ENCODE measurements at regions not wholly inside any gene's neighbourhood (a gene's known extent, or its start where the extent isn't known, plus 50 kb on each side); places are given as distances from the start of the nearest gene placed in this dataset.

- TF ChIP-seq CTCF (IDR thresholded peaks at IDR 0.05), result no peak
- no peak for TF ChIP-seq POLR2A (IDR thresholded peaks at IDR 0.05)
- Histone ChIP-seq H3K27me3 (no peaks in the 10 kb centered on the region), H3K4me1 (no peaks in the 10 kb centered on the region), H3K4me3 (no peak overlapping the region), H3K27ac (no peak overlapping the region), H3K9me3 (no peaks in the 10 kb centered on the region), H3K36me3 (no peaks in the 10 kb centered on the region)
- no peak for DNase-seq
- WGBS, 2 donors, result 44 to 47% methylated on average over 2 of the region's 2 CpGs
- intact Hi-C loops (cut with DNase I), result no loop called here
Measured at GRCh38 chr14:40371011-40371410, 938.8 kb upstream of the FBXO33 start.

- 33 to 40% methylated on average over 2 of the region's 2 CpGs for WGBS, 2 donors
- Histone ChIP-seq H3K9me3 (no peaks in the 10 kb centered on the region), H3K27ac (no peak overlapping the region), H3K4me1 (no peaks in the 10 kb centered on the region), H3K4me3 (no peak overlapping the region), H3K27me3 (no peaks in the 10 kb centered on the region), H3K36me3 (no peaks in the 10 kb centered on the region)
- intact Hi-C loops (cut with DNase I), result no loop called here
- TF ChIP-seq POLR2A (IDR thresholded peaks at IDR 0.05) (no peak), CTCF (IDR thresholded peaks at IDR 0.05) (no peak)
- DNase-seq, result no peak
Measured at GRCh38 chr14:40368314-40368713, 936.1 kb upstream of the FBXO33 start.

- DNase-seq, result no peak
- intact Hi-C loops (cut with DNase I), result no loop called here
- no peaks in the 10 kb centered on the region for H3K4me1 ChIP-seq
Measured at GRCh38 chr14:40367717-40368116, 935.5 kb upstream of the FBXO33 start.

GRCh38 chr14:40365305-40365704, 933.1 kb upstream of the FBXO33 start:
- DNase-seq, result no peak
- TF ChIP-seq POLR2A (IDR thresholded peaks at IDR 0.05), result no peak
- no peak for TF ChIP-seq CTCF (IDR thresholded peaks at IDR 0.05)
- no peak overlapping the region for H3K27ac ChIP-seq
- H3K36me3 ChIP-seq, result no peaks in the 10 kb centered on the region
- H3K27me3 ChIP-seq, result no peaks in the 10 kb centered on the region
- WGBS, 2 donors, result 69 to 74% methylated on average over 2 of the region's 2 CpGs
- H3K4me1 ChIP-seq, result no peaks in the 10 kb centered on the region
- no peaks in the 10 kb centered on the region for H3K9me3 ChIP-seq
- intact Hi-C loops (cut with DNase I), result no loop called here
- H3K4me3 ChIP-seq, result no peak overlapping the region

More at GRCh38 chr14:40367717-40368116, 935.5 kb upstream of the FBXO33 start:
- Histone ChIP-seq H3K4me3 (no peak overlapping the region), H3K36me3 (no peaks in the 10 kb centered on the region), H3K27me3 (no peaks in the 10 kb centered on the region), H3K27ac (no peak overlapping the region), H3K9me3 (no peaks in the 10 kb centered on the region)
- TF ChIP-seq CTCF (IDR thresholded peaks at IDR 0.05) (no peak), POLR2A (IDR thresholded peaks at IDR 0.05) (no peak)

GRCh38 chr14:40362856-40363255, 930.6 kb upstream of the FBXO33 start:
- intact Hi-C loops (cut with DNase I), result no loop called here
- Histone ChIP-seq H3K36me3 (no peaks in the 10 kb centered on the region), H3K27me3 (no peaks in the 10 kb centered on the region), H3K9me3 (peaks cover 0 to 3% (median 0%) of the 10 kb centered on the region in 3 donors), H3K4me3 (no peak overlapping the region), H3K4me1 (no peaks in the 10 kb centered on the region), H3K27ac (no peak overlapping the region)
- TF ChIP-seq POLR2A (IDR thresholded peaks at IDR 0.05), result no peak
- TF ChIP-seq CTCF (IDR thresholded peaks at IDR 0.05), result no peak
- 33 to 36% methylated on average over 1 of the region's 1 CpG for WGBS, 2 donors
- no peak for DNase-seq
